HEK293 (cell line): ENCODE measurements at regions not wholly inside any gene's neighbourhood (a gene's known extent, or its start where the extent isn't known, plus 50 kb on each side); places are given as distances from the start of the nearest gene placed in this dataset.

Experiments
- CTCF ChIA-PET: fragments of 350-600 bp; formaldehyde crosslinking; extraction: SDS; loops from one replicate; lab custom pipeline; 2021; ENCODE audit warnings: antibody characterized with exemption; lab: Yijun Ruan, JAX
- POLR2A ChIA-PET: fragments of 300-600 bp; formaldehyde crosslinking; extraction: SDS; loops from one replicate; lab custom pipeline; 2020; ENCODE audit warnings: antibody characterized with exemption, inconsistent platforms; lab: Yijun Ruan, JAX
- H3K27ac ChIP-seq: fragments of 200-500 bp; sonication (Bioruptor generic); 2 replicates; pipeline ENCODE4 v1.5.1; 2014; ENCODE audit warnings: low read depth, low read length, control low read depth, inconsistent platforms; ENCODE audit errors: extremely low read depth
- H3K36me3 ChIP-seq, 2 experiments: fragments of 200-500 bp in 1 of 2; sonication (Bioruptor generic) in 1 of 2; 1 replicate in 1 of 2; 2 replicates in 1 of 2; pipeline ENCODE4 v1.5.1; 2014 to 2017; ENCODE audit warnings: inconsistent platforms in 2 of 2, low read length in 2 of 2; ENCODE audit not compliant: control insufficient read depth in 2 of 2, insufficient read depth in 1 of 2
- H3K4me1 ChIP-seq: fragments of 200-500 bp; sonication (Bioruptor generic); 2 replicates; pipeline ENCODE4 v1.5.1; 2014; ENCODE audit warnings: mild to moderate bottlenecking, low read length, inconsistent platforms; ENCODE audit not compliant: control insufficient read depth, insufficient read depth
- H3K4me3 ChIP-seq: 2 replicates; pipeline ENCODE4 v1.5.1; 2011; ENCODE audit warnings: low read depth, mild to moderate bottlenecking, control low read depth, low read length, moderate library complexity
- H3K9me3 ChIP-seq: fragments of 200-500 bp; sonication (Bioruptor generic); 2 replicates; pipeline ENCODE4 v1.5.1; 2014; ENCODE audit warnings: low read depth, low read length, inconsistent platforms; ENCODE audit not compliant: control insufficient read depth, insufficient read depth
- CTCF ChIP-seq: fragments of 450-650 bp; formaldehyde crosslinking; IDR thresholded peaks from 2 replicates; pipeline ENCODE4 v1.5.1; 2016; ENCODE audit warnings: missing biosample characterization, missing genetic modification characterization
- MEIS1 ChIP-seq: sonication (generic); formaldehyde crosslinking; IDR thresholded peaks from 2 replicates; pipeline ENCODE4 v1.8.1; 2022; ENCODE audit warnings: missing genetic modification reagents, mild to moderate bottlenecking, borderline replicate concordance
- PRDM4 ChIP-seq: fragments of 450-650 bp; formaldehyde crosslinking; IDR thresholded peaks from 2 replicates; pipeline ENCODE4 v1.5.1; 2017; ENCODE audit warnings: missing biosample characterization, missing genetic modification characterization
- SALL2 ChIP-seq: fragments of 450-650 bp; formaldehyde crosslinking; IDR thresholded peaks from 2 replicates; pipeline ENCODE4 v1.5.0; 2017; ENCODE audit warnings: missing biosample characterization, mild to moderate bottlenecking, missing genetic modification characterization, borderline replicate concordance
- SP3 ChIP-seq: fragments of 450-650 bp; formaldehyde crosslinking; IDR thresholded peaks from 2 replicates; pipeline ENCODE4 v1.5.1; 2016; ENCODE audit warnings: missing biosample characterization, missing genetic modification characterization
- ZBTB10 ChIP-seq: fragments of 450-650 bp; formaldehyde crosslinking; IDR thresholded peaks from 2 replicates; pipeline ENCODE4 v1.5.1; 2016; ENCODE audit warnings: missing biosample characterization, missing genetic modification characterization
- ZBTB17 ChIP-seq: fragments of 450-650 bp; formaldehyde crosslinking; IDR thresholded peaks from 2 replicates; pipeline ENCODE4 v1.5.1; 2016; ENCODE audit warnings: missing biosample characterization, missing genetic modification characterization
- ZBTB49 ChIP-seq: fragments of 450-650 bp; formaldehyde crosslinking; IDR thresholded peaks from 2 replicates; pipeline ENCODE4 v1.5.1; 2016; ENCODE audit warnings: missing biosample characterization, missing genetic modification characterization, low read depth
- ZFHX2 ChIP-seq: fragments of 450-650 bp; formaldehyde crosslinking; conservative IDR thresholded peaks from 2 replicates; pipeline ENCODE4 v1.5.1; 2016; ENCODE audit warnings: missing biosample characterization, missing genetic modification characterization
- ZNF132 ChIP-seq: fragments of 450-650 bp; formaldehyde crosslinking; IDR thresholded peaks from 2 replicates; pipeline ENCODE4 v1.5.1; 2017; ENCODE audit warnings: missing biosample characterization, missing genetic modification characterization, borderline replicate concordance
- ZNF146 ChIP-seq: fragments of 450-650 bp; formaldehyde crosslinking; IDR thresholded peaks from 2 replicates; pipeline ENCODE4 v1.5.1; 2016; ENCODE audit warnings: missing biosample characterization, missing genetic modification characterization
- ZNF184 ChIP-seq: fragments of 450-650 bp; IDR thresholded peaks from 2 replicates; pipeline ENCODE4 v1.5.1; 2018; ENCODE audit warnings: missing biosample characterization, mild to moderate bottlenecking, missing genetic modification characterization
- ZNF2 ChIP-seq: fragments of 450-650 bp; formaldehyde crosslinking; IDR thresholded peaks from 2 replicates; pipeline ENCODE4 v1.5.1; 2016; ENCODE audit warnings: missing biosample characterization, missing genetic modification characterization
- ZNF223 ChIP-seq: fragments of 450-650 bp; formaldehyde crosslinking; IDR thresholded peaks from 2 replicates; pipeline ENCODE4 v1.5.1; 2016; ENCODE audit warnings: missing biosample characterization, missing genetic modification characterization
- ZNF23 ChIP-seq: fragments of 450-650 bp; formaldehyde crosslinking; IDR thresholded peaks from 2 replicates; pipeline ENCODE4 v1.5.1; 2016; ENCODE audit warnings: missing biosample characterization, missing genetic modification characterization, borderline replicate concordance
- ZNF24 ChIP-seq: fragments of 450-650 bp; formaldehyde crosslinking; IDR thresholded peaks from 2 replicates; pipeline ENCODE4 v1.5.1; 2016; ENCODE audit warnings: missing biosample characterization, missing genetic modification characterization
- ZNF274 ChIP-seq, 2 experiments: fragments of 200-500 bp in 1 of 2; fragments of 450-650 bp in 1 of 2; sonication (Bioruptor generic) in 1 of 2; formaldehyde crosslinking in 1 of 2; IDR thresholded peaks; 2 replicates each; pipeline versions ENCODE4 v1.5.1 to v1.6.1; 2014 to 2016; ENCODE audit warnings: borderline replicate concordance in 1 of 2, inconsistent platforms in 1 of 2, low read length in 1 of 2, missing biosample characterization in 1 of 2, missing genetic modification characterization in 1 of 2
- ZNF311 ChIP-seq: fragments of 450-650 bp; formaldehyde crosslinking; IDR thresholded peaks from 2 replicates; pipeline ENCODE4 v1.5.1; 2017; ENCODE audit warnings: missing biosample characterization, missing genetic modification characterization, borderline replicate concordance
- ZNF335 ChIP-seq: fragments of 450-650 bp; formaldehyde crosslinking; conservative IDR thresholded peaks from 2 replicates; pipeline ENCODE4 v1.5.1; 2016; ENCODE audit warnings: missing biosample characterization, missing genetic modification characterization
- ZNF391 ChIP-seq: fragments of 450-650 bp; formaldehyde crosslinking; IDR thresholded peaks from 2 replicates; pipeline ENCODE4 v1.5.1; 2016; ENCODE audit warnings: low read depth, missing biosample characterization, missing genetic modification characterization, borderline replicate concordance
- ZNF394 ChIP-seq: fragments of 450-650 bp; formaldehyde crosslinking; IDR thresholded peaks from 2 replicates; pipeline ENCODE4 v1.5.1; 2016; ENCODE audit warnings: missing biosample characterization, missing genetic modification characterization, mild to moderate bottlenecking, moderate library complexity, borderline replicate concordance
- ZNF473 ChIP-seq: fragments of 450-650 bp; formaldehyde crosslinking; IDR thresholded peaks from 2 replicates; pipeline ENCODE4 v1.5.1; 2017; ENCODE audit warnings: missing biosample characterization, missing genetic modification characterization
- ZNF529 ChIP-seq: fragments of 450-650 bp; formaldehyde crosslinking; IDR thresholded peaks from 2 replicates; pipeline ENCODE4 v1.5.1; 2017; ENCODE audit warnings: missing genetic modification characterization, missing biosample characterization; ENCODE audit not compliant: insufficient replicate concordance
- ZNF530 ChIP-seq: fragments of 450-650 bp; formaldehyde crosslinking; IDR thresholded peaks from 2 replicates; pipeline ENCODE4 v1.5.1; 2016; ENCODE audit warnings: low read depth, missing biosample characterization, missing genetic modification characterization
- ZNF560 ChIP-seq: fragments of 450-650 bp; formaldehyde crosslinking; IDR thresholded peaks from 2 replicates; pipeline ENCODE4 v1.5.1; 2017; ENCODE audit warnings: missing biosample characterization, missing genetic modification characterization, borderline replicate concordance
- ZNF629 ChIP-seq: fragments of 450-650 bp; formaldehyde crosslinking; IDR thresholded peaks from 2 replicates; pipeline ENCODE4 v1.5.1; 2017; ENCODE audit warnings: missing biosample characterization, missing genetic modification characterization
- ZNF776 ChIP-seq: fragments of 450-650 bp; formaldehyde crosslinking; IDR thresholded peaks from 2 replicates; pipeline ENCODE4 v1.5.0; 2017; ENCODE audit warnings: missing biosample characterization, missing genetic modification characterization, borderline replicate concordance

DNA sequence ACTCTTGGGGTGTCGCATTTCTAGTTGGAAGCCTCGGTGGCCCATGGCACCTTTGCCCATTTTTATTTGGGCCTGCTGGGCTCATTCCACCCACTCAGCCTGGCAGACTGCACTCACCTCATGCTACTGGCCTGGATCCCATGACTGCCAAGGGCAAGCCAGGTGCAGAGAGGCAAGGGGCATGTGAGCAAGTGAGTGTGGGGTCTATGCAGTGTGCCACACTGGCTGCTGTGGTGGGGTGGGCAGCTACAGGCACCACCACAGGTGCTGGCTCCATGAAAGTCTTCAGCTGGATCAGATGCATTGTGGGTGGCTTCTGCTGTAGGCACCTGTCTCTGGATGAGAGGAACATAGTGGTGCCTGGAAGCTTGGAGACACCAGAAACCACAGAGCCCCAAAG lies 220.8 kb downstream of the POLR1F start:
- H3K27ac ChIP-seq, result no peak overlapping the region
- H3K4me1 ChIP-seq, result no peaks in the 10 kb centered on the region
- no peak overlapping the region for H3K4me3 ChIP-seq
- CTCF ChIA-PET, result no interaction called here
- TF ChIP-seq ZNF560, result no peak
- TF ChIP-seq ZNF391 (tag by site-specific recombination), result no peak
- no peak for TF ChIP-seq ZNF274 (IDR thresholded peaks at IDR 0.05; ENCODE audit: low read length)
- TF ChIP-seq ZNF274 (tag by site-specific recombination; IDR thresholded peaks at IDR 0.05; ENCODE audit: borderline replicate concordance), result no peak
- TF ChIP-seq ZNF146 (tag by site-specific recombination), result no peak
- TF ChIP-seq ZNF473 (tag by site-specific recombination), result no peak
- TF ChIP-seq CTCF (tag by site-specific recombination), result no peak
- no peak for TF ChIP-seq PRDM4 (tag by site-specific recombination)
- no peak for TF ChIP-seq ZNF223 (tag by site-specific recombination)
- no peak for TF ChIP-seq ZNF2
- TF ChIP-seq ZNF311, result no peak
- TF ChIP-seq ZNF776 (tag by site-specific recombination), result no peak
- TF ChIP-seq ZBTB10 (tag by site-specific recombination), result no peak
- TF ChIP-seq, all 188 proteins: peak for 0
- Histone ChIP-seq H3K36me3 (no peaks in the 10 kb centered on the region), H3K9me3 (no peaks in the 10 kb centered on the region)
- POLR2A ChIA-PET, result no interaction called here

DNA sequence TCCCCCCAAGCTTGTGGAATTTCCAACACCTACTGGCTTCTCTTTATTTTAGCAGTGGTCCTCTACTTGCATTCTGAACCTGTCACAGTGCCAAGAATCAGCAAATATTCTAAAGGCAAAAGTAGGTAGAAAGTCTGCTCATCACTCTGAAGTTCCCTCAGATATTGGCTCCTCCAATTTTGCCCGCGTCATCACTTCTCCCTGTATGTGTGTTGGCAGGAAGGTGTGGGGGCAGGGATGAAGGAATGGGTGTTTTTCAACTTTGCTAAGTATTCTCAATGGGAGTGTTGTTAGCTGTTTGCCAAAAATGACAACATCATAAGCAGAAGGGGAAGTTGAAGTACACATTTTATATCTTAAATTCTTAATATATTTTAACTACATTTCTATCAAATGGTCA lies 226.2 kb downstream of the POLR1F start:
- Histone ChIP-seq H3K27ac (no peak overlapping the region), H3K9me3 (no peaks in the 10 kb centered on the region)
- TF ChIP-seq ZBTB49 (tag by site-specific recombination), result no peak
- no peak for TF ChIP-seq ZNF184 (tag by site-specific recombination)
- no peak for TF ChIP-seq SALL2 (tag by site-specific recombination)
- no peak for TF ChIP-seq ZNF24 (tag by site-specific recombination)
- TF ChIP-seq SP3, result no peak
- no peak for TF ChIP-seq ZNF629 (tag by site-specific recombination)
- no peak for TF ChIP-seq ZNF529
- no peak for TF ChIP-seq ZNF530 (tag by site-specific recombination)
- no peak for TF ChIP-seq ZNF132 (tag by site-specific recombination)
- no peak for TF ChIP-seq ZFHX2 (tag by site-specific recombination)
- TF ChIP-seq ZBTB17 (tag by site-specific recombination), result no peak
- TF ChIP-seq MEIS1 (CRISPR knock-in tag), result no peak
- TF ChIP-seq ZNF23, result no peak
- TF ChIP-seq ZNF335 (tag by site-specific recombination), result no peak
- TF ChIP-seq ZNF394 (tag by site-specific recombination), result no peak
- TF ChIP-seq, all 188 proteins: peak for 0
- ChIA-PET POLR2A (no interaction called here), CTCF (interaction anchor here (0.7 to 3.8 kb wide), 2 partner anchors 8 to 34 kb away, joined by 3 to 21 read pairs; no protein-coding TSS in a partner anchor)
- no peak overlapping the region for H3K4me3 ChIP-seq
- no peaks in the 10 kb centered on the region for H3K36me3 ChIP-seq
- H3K4me1 ChIP-seq, result no peaks in the 10 kb centered on the region
